Gastroesophageal sphincter (tissue), 4 donors: ENCODE measurements at regions not wholly inside any gene's neighbourhood (a gene's known extent, or its start where the extent isn't known, plus 50 kb on each side); places are given as distances from the start of the nearest gene placed in this dataset.

Experiments used
- ATAC-seq: fragments of 150-250 bp; one replicate; pipeline ENCODE4 v1.9.1; 2016; ENCODE audit warnings: mild to moderate bottlenecking, moderate library complexity
- H3K27ac ChIP-seq, 4 donors: fragments of 200-600 bp; sonication (generic) in 3 of 4; 1 replicate in 3 of 4; 2 replicates in 1 of 4; pipeline ENCODE4 v1.5.1; 2016 to 2019
- H3K27me3 ChIP-seq: fragments of 200-600 bp; sonication (generic); one replicate; pipeline ENCODE4 v1.5.1; 2019
- H3K36me3 ChIP-seq, 2 donors: fragments of 200-600 bp; sonication (generic); one replicate each; pipeline ENCODE4 v1.5.1; 2019; ENCODE audit warnings: control low read depth in 1 of 2
- H3K4me1 ChIP-seq, 3 donors: fragments of 200-600 bp; sonication (generic); 1 replicate in 2 of 3; 2 replicates in 1 of 3; pipeline ENCODE4 v1.5.1; 2016 to 2019; ENCODE audit warnings: control low read depth in 2 of 3
- H3K4me3 ChIP-seq, 2 donors: fragments of 200-600 bp; sonication (generic); one replicate each; pipeline ENCODE4 v1.5.1; 2019; ENCODE audit warnings: mild to moderate bottlenecking in 1 of 2, moderate library complexity in 1 of 2
- H3K9me3 ChIP-seq, 3 donors: fragments of 200-600 bp; sonication (generic); one replicate each; pipeline ENCODE4 v1.5.1; 2017 to 2019; ENCODE audit warnings: control low read depth in 2 of 3
- EP300 ChIP-seq: sonication (generic); formaldehyde crosslinking; IDR thresholded peaks from one replicate; pipeline ENCODE4 v1.6.1; 2017; ENCODE audit warnings: antibody characterized with exemption, mild to moderate bottlenecking
- POLR2A ChIP-seq, 2 donors: fragments of 450-650 bp; IDR thresholded peaks; one replicate each; pipeline ENCODE4 v1.6.1; 2017; ENCODE audit warnings: antibody characterized with exemption in 2 of 2, mild to moderate bottlenecking in 2 of 2, moderate library complexity in 1 of 2
- POLR2AphosphoS5 ChIP-seq: sonication (generic); formaldehyde crosslinking; IDR thresholded peaks from one replicate; pipeline ENCODE4 v1.6.1; 2017; ENCODE audit warnings: antibody characterized with exemption
- WGBS, 2 donors: methylation state at CpG; one replicate each; pipeline ENCODE4 v1.1.5; 2018; ENCODE audit warnings: low coverage in 1 of 2; 5-methylcytosine and 5-hydroxymethylcytosine counted together
- TF ChIP-seq, protein P1 (sequence below), 4 experiments: fragments of 200-600 bp in 2 of 4; fragments of 450-650 bp in 2 of 4; sonication (generic) in 1 of 4; IDR thresholded peaks; one replicate each; pipeline ENCODE4 v1.5.1; 2017 to 2019; ENCODE audit warnings: antibody characterized with exemption in 4 of 4, mild to moderate bottlenecking in 2 of 4, moderate library complexity in 2 of 4

GRCh38 chr11:82105331-82105998 is 628.2 kb downstream of the FAM181B start:
- no peaks in the 10 kb centered on the region for H3K36me3 ChIP-seq
- WGBS, 2 donors, result 54 to 79% methylated on average over 5 to 6 of the region's 6 CpGs
- H3K27me3 ChIP-seq, result no peaks in the 10 kb centered on the region
- ATAC-seq, result no peak
- TF ChIP-seq POLR2AphosphoS5 (no peak), EP300 (no peak), POLR2A (IDR thresholded peaks at IDR 0.05) (no peak)
- TF ChIP-seq, protein P1, sequence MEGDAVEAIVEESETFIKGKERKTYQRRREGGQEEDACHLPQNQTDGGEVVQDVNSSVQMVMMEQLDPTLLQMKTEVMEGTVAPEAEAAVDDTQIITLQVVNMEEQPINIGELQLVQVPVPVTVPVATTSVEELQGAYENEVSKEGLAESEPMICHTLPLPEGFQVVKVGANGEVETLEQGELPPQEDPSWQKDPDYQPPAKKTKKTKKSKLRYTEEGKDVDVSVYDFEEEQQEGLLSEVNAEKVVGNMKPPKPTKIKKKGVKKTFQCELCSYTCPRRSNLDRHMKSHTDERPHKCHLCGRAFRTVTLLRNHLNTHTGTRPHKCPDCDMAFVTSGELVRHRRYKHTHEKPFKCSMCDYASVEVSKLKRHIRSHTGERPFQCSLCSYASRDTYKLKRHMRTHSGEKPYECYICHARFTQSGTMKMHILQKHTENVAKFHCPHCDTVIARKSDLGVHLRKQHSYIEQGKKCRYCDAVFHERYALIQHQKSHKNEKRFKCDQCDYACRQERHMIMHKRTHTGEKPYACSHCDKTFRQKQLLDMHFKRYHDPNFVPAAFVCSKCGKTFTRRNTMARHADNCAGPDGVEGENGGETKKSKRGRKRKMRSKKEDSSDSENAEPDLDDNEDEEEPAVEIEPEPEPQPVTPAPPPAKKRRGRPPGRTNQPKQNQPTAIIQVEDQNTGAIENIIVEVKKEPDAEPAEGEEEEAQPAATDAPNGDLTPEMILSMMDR (IDR thresholded peaks at IDR 0.05), result no peak
- H3K4me1 ChIP-seq, result no peaks in the 10 kb centered on the region
- H3K9me3 ChIP-seq, result no peaks in the 10 kb centered on the region
- no peak overlapping the region for H3K27ac ChIP-seq
- H3K4me3 ChIP-seq, result no peak overlapping the region

DNA sequence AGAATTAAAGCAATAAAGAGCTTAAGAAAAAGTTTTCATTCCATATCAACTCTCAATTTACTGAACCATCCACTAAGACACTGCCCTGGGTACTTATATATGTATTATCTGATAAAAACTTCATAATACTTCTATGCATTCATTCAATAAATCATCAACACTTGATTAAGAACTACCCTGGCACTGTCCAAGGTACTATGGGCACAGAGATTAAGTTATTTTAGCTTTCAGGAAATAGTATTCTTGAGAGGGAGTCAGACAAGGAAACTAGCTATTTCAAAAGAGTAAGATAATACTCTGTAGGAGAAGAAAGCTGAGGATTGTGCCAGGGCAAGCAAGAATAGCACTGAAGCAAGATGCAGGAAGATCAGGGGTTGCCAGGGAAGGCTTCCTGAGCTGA is 640.8 kb downstream of the FAM181B start:
- Histone ChIP-seq H3K4me1 (no peaks in the 10 kb centered on the region), H3K36me3 (no peaks in the 10 kb centered on the region), H3K4me3 (no peak overlapping the region), H3K27me3 (no peaks in the 10 kb centered on the region), H3K9me3 (no peaks in the 10 kb centered on the region), H3K27ac (no peak overlapping the region)
- TF ChIP-seq EP300 (no peak), POLR2A (IDR thresholded peaks at IDR 0.05) (no peak), POLR2AphosphoS5 (no peak)
- TF ChIP-seq, protein P1 (IDR thresholded peaks at IDR 0.05), result no peak
- ATAC-seq, result no peak

GRCh38 chr11:82089426-82089825 is 644.2 kb downstream of the FAM181B start:
- 78 to 81% methylated on average over 5 of the region's 5 CpGs for WGBS, 2 donors
- Histone ChIP-seq H3K4me3 (no peak overlapping the region), H3K36me3 (no peaks in the 10 kb centered on the region), H3K9me3 (no peaks in the 10 kb centered on the region), H3K4me1 (no peaks in the 10 kb centered on the region), H3K27ac (no peak overlapping the region), H3K27me3 (no peaks in the 10 kb centered on the region)
- TF ChIP-seq, protein P1 (IDR thresholded peaks at IDR 0.05), result no peak
- TF ChIP-seq POLR2A (IDR thresholded peaks at IDR 0.05) (no peak), EP300 (no peak), POLR2AphosphoS5 (no peak)
- ATAC-seq, result no peak

- Histone ChIP-seq H3K36me3 (no peaks in the 10 kb centered on the region), H3K4me3 (no peak overlapping the region), H3K27me3 (no peaks in the 10 kb centered on the region), H3K9me3 (no peaks in the 10 kb centered on the region), H3K4me1 (no peaks in the 10 kb centered on the region), H3K27ac (no peak overlapping the region)
- 69 to 81% methylated on average over 4 of the region's 4 CpGs for WGBS, 2 donors
- no peak for ATAC-seq
- TF ChIP-seq, protein P1 (IDR thresholded peaks at IDR 0.05), result no peak
- TF ChIP-seq POLR2A (IDR thresholded peaks at IDR 0.05), result no peak
- TF ChIP-seq POLR2AphosphoS5, result no peak
- TF ChIP-seq EP300, result no peak
Measured at GRCh38 chr11:82085493-82085892, 648.2 kb downstream of the FAM181B start.

DNA sequence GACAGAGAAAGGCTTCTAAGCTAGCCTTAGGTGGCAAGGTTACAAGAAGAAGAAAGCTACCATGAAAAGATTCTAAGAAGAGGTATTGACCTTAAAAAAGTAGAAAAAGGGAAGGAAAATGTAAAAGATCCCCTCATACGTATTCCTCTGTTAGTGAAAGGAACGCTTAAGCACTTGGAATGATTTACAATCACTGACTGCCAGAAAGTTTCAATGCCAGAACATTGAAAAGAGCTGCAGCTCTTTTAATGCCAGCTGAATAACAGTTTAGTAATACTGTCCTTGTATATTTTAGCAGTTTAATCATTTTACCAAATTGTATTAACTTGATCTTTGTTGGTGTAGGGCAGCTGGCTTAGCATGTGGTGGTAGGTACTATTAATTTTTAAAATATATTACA is 650.7 kb downstream of the FAM181B start:
- Histone ChIP-seq H3K4me1 (no peaks in the 10 kb centered on the region), H3K36me3 (no peaks in the 10 kb centered on the region), H3K27ac (no peak overlapping the region), H3K27me3 (no peaks in the 10 kb centered on the region), H3K4me3 (no peak overlapping the region), H3K9me3 (no peaks in the 10 kb centered on the region)
- ATAC-seq, result no peak
- TF ChIP-seq, protein P1 (IDR thresholded peaks at IDR 0.05), result no peak
- TF ChIP-seq EP300 (no peak), POLR2AphosphoS5 (no peak), POLR2A (IDR thresholded peaks at IDR 0.05) (no peak)
- WGBS, 2 donors, result 26 to 28% methylated on average over 2 of the region's 2 CpGs
